ENCODE measurements at regions not wholly inside any gene's neighbourhood (a gene's known extent, or its start where the extent isn't known, plus 50 kb on each side); places are given as distances from the start of the nearest gene placed in this dataset.

- DNase-seq (ENCODE audit: low read depth): no peak
Observed at GRCh38 chr6:169965657-169966311, 214.4 kb downstream of the ERMARD start.

GRCh38 chr6:169965239-169965638 lies 213.8 kb downstream of the ERMARD start:
- no peak for DNase-seq (ENCODE audit: low read depth)

GRCh38 chr6:169964486-169965180 lies 213.2 kb downstream of the ERMARD start:
- DNase-seq (ENCODE audit: low read depth): no peak

GRCh38 chr6:169963581-169964297 lies 212.3 kb downstream of the ERMARD start:
- no peak for DNase-seq (ENCODE audit: low read depth)

GRCh38 chr6:169962604-169963469 lies 211.4 kb downstream of the ERMARD start:
- DNase-seq (ENCODE audit: low read depth): no peak

- DNase-seq (ENCODE audit: low read depth): no peak
Observed at GRCh38 chr6:169961772-169962561, 210.5 kb downstream of the ERMARD start.

- no peak for DNase-seq (ENCODE audit: low read depth)
Observed at GRCh38 chr6:169960886-169961611, 209.6 kb downstream of the ERMARD start.

- DNase-seq (ENCODE audit: low read depth): no peak
Observed at GRCh38 chr6:169960521-169960885, 209.1 kb downstream of the ERMARD start.

GRCh38 chr6:169960003-169960344 lies 208.6 kb downstream of the ERMARD start:
- DNase-seq (ENCODE audit: low read depth): no peak

- no peak for DNase-seq (ENCODE audit: low read depth)
Observed at GRCh38 chr6:169959136-169960002, 207.9 kb downstream of the ERMARD start.

GRCh38 chr6:169958510-169958909 lies 207.1 kb downstream of the ERMARD start:
- DNase-seq (ENCODE audit: low read depth): no peak

GRCh38 chr6:169957351-169957963 lies 206.0 kb downstream of the ERMARD start:
- no peak for DNase-seq (ENCODE audit: low read depth)

GRCh38 chr6:169956580-169956979 lies 205.2 kb downstream of the ERMARD start:
- no peak for DNase-seq (ENCODE audit: low read depth)

GRCh38 chr6:169955731-169956437 lies 204.5 kb downstream of the ERMARD start:
- DNase-seq (ENCODE audit: low read depth): no peak

- no peak for DNase-seq (ENCODE audit: low read depth)
Observed at GRCh38 chr6:169954977-169955376, 203.6 kb downstream of the ERMARD start.

- DNase-seq (ENCODE audit: low read depth): no peak
Observed at GRCh38 chr6:169953686-169954085, 202.3 kb downstream of the ERMARD start.

GRCh38 chr6:169950558-169950957 lies 199.1 kb downstream of the ERMARD start:
- DNase-seq (ENCODE audit: low read depth): no peak

GRCh38 chr6:169949511-169950097 lies 198.2 kb downstream of the ERMARD start:
- no peak for DNase-seq (ENCODE audit: low read depth)

Data from stimulated activated CD8-positive, alpha-beta memory T cell treated with anti-CD3 and anti-CD28 coated beads, Interleukin-12 subunit alpha, Interleukin-12 subunit beta, amount 100 ng/mL, for 4 hours (primary cell).